SK-N-SH (cell line): ENCODE measurements at regions not wholly inside any gene's neighbourhood (a gene's known extent, or its start where the extent isn't known, plus 50 kb on each side); places are given as distances from the start of the nearest gene placed in this dataset.

Experiments
- CHD2 ChIP-seq: fragments of 150-350 bp; IDR thresholded peaks from 2 replicates; pipeline ENCODE4 v1.6.1; 2018; ENCODE audit warnings: low read length; ENCODE audit not compliant: partially characterized antibody
- FOXJ3 ChIP-seq: sonication (generic); formaldehyde crosslinking; IDR thresholded peaks from 2 replicates; pipeline ENCODE4 v1.5.1; 2020; ENCODE audit warnings: mild to moderate bottlenecking, missing genetic modification reagents
- GABPA ChIP-seq: IDR thresholded peaks from 2 replicates; pipeline ENCODE4 v1.4.0; 2012; ENCODE audit warnings: low read depth, mild to moderate bottlenecking
- NFIC ChIP-seq: IDR thresholded peaks from 2 replicates; pipeline ENCODE4 v1.4.0; 2012; ENCODE audit warnings: borderline replicate concordance
- SIN3A ChIP-seq: IDR thresholded peaks from 2 replicates; pipeline ENCODE4 v1.6.1; 2012; ENCODE audit warnings: low read depth, mild to moderate bottlenecking, low read length, moderate library complexity, borderline replicate concordance
- TF ChIP-seq, protein P1 (sequence below): fragments of 200-600 bp; sonication (generic); IDR thresholded peaks from 2 replicates; pipeline ENCODE4 v1.6.1; 2017; ENCODE audit warnings: antibody characterized with exemption, mild to moderate bottlenecking, moderate library complexity

DNA sequence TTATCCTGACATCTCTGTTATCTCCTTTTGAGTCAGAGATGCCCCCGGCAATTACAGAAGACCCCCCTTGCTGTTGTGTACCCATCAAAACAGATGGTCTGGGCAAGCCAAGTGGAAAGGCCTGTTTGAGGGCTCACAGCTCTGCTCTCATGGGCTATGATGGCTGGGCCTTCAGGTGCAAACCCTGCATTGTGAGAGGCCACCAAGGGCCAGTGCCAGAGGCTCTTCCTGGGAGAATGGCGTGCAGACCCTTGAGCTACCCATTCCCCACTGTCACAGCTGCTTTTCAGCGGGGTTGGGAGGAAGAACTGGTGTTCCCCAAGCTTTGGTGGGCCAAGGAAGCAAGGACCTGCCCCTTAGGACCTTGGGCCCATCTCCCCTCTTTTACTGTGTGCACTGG is 174.7 kb upstream of the PPP1R26 start:
- TF ChIP-seq SIN3A (no peak), NFIC (no peak), GABPA (no peak), CHD2 (no peak), FOXJ3 (no peak)
- TF ChIP-seq, protein P1, sequence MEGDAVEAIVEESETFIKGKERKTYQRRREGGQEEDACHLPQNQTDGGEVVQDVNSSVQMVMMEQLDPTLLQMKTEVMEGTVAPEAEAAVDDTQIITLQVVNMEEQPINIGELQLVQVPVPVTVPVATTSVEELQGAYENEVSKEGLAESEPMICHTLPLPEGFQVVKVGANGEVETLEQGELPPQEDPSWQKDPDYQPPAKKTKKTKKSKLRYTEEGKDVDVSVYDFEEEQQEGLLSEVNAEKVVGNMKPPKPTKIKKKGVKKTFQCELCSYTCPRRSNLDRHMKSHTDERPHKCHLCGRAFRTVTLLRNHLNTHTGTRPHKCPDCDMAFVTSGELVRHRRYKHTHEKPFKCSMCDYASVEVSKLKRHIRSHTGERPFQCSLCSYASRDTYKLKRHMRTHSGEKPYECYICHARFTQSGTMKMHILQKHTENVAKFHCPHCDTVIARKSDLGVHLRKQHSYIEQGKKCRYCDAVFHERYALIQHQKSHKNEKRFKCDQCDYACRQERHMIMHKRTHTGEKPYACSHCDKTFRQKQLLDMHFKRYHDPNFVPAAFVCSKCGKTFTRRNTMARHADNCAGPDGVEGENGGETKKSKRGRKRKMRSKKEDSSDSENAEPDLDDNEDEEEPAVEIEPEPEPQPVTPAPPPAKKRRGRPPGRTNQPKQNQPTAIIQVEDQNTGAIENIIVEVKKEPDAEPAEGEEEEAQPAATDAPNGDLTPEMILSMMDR = no peak
